DND-41 (cell line): ENCODE measurements at regions not wholly inside any gene's neighbourhood (a gene's known extent, or its start where the extent isn't known, plus 50 kb on each side); places are given as distances from the start of the nearest gene placed in this dataset.

ENCODE experiments used
- ATAC-seq: fragments of 200-7000 bp; cut with Tn5 transposase; 3 replicates; pipeline ENCODE4 v1.9.1; 2021; ENCODE audit warnings: low read depth; ENCODE audit not compliant: insufficient read depth
- DNase-seq: peaks from one replicate; pipeline ENCODE4 v3.0.0-alpha.2; 2020
- H2AFZ ChIP-seq: 2 replicates; pipeline ENCODE4 v1.6.0; 2012; ENCODE audit warnings: low read depth, low read length
- H3K27ac ChIP-seq: 2 replicates; pipeline ENCODE4 v1.5.1; 2012; ENCODE audit warnings: low read length, inconsistent platforms
- H3K27me3 ChIP-seq: fragments of 200-600 bp; sonication (generic); 2 replicates; pipeline ENCODE4 v1.6.0; 2012; ENCODE audit warnings: low read length, mild to moderate bottlenecking, inconsistent platforms; ENCODE audit not compliant: insufficient read depth, poor library complexity
- H3K36me3 ChIP-seq: 2 replicates; pipeline ENCODE4 v1.5.1; 2012; ENCODE audit warnings: low read length, inconsistent platforms; ENCODE audit not compliant: insufficient read depth
- H3K4me1 ChIP-seq: 2 replicates; pipeline ENCODE4 v1.5.1; 2012; ENCODE audit warnings: mild to moderate bottlenecking, low read length; ENCODE audit not compliant: insufficient read depth
- H3K4me2 ChIP-seq: 2 replicates; pipeline ENCODE4 v1.6.0; 2012; ENCODE audit warnings: mild to moderate bottlenecking, moderate library complexity, low read length, inconsistent platforms; ENCODE audit not compliant: insufficient read depth
- H3K4me3 ChIP-seq, 2 experiments: fragments of 200-600 bp in 1 of 2; shearing (Covaris generic) in 1 of 2; 2 replicates each; pipeline ENCODE4 v1.5.1; 2012 to 2016; ENCODE audit warnings: inconsistent platforms in 2 of 2, low read length in 2 of 2, mild to moderate bottlenecking in 2 of 2, low read depth in 1 of 2, moderate library complexity in 1 of 2
- H3K79me2 ChIP-seq: 2 replicates; pipeline ENCODE4 v1.6.0; 2012; ENCODE audit warnings: low read length, inconsistent platforms; ENCODE audit not compliant: insufficient read depth
- H3K9ac ChIP-seq: 2 replicates; pipeline ENCODE4 v1.6.0; 2012; ENCODE audit warnings: low read depth, mild to moderate bottlenecking, inconsistent platforms, low read length, moderate library complexity
- H3K9me3 ChIP-seq: 2 replicates; pipeline ENCODE4 v1.5.1; 2012; ENCODE audit warnings: low read length, moderate library complexity, mild to moderate bottlenecking, inconsistent platforms; ENCODE audit not compliant: insufficient read depth, severe bottlenecking
- H4K20me1 ChIP-seq: 2 replicates; pipeline ENCODE4 v1.6.0; 2012; ENCODE audit warnings: low read length; ENCODE audit not compliant: insufficient read depth
- EZH2 ChIP-seq: IDR thresholded peaks from 3 replicates; pipeline ENCODE4 v1.6.1; 2012; ENCODE audit warnings: borderline replicate concordance, low read depth, mild to moderate bottlenecking, moderate library complexity, low read length, inconsistent platforms; ENCODE audit not compliant: severe bottlenecking
- TF ChIP-seq, protein P1 (sequence below): IDR thresholded peaks from 2 replicates; pipeline ENCODE4 v1.5.1; 2012; ENCODE audit warnings: borderline replicate concordance, low read length, moderate library complexity, mild to moderate bottlenecking; ENCODE audit not compliant: poor library complexity, severe bottlenecking; ENCODE audit errors: extremely low read depth

DNA sequence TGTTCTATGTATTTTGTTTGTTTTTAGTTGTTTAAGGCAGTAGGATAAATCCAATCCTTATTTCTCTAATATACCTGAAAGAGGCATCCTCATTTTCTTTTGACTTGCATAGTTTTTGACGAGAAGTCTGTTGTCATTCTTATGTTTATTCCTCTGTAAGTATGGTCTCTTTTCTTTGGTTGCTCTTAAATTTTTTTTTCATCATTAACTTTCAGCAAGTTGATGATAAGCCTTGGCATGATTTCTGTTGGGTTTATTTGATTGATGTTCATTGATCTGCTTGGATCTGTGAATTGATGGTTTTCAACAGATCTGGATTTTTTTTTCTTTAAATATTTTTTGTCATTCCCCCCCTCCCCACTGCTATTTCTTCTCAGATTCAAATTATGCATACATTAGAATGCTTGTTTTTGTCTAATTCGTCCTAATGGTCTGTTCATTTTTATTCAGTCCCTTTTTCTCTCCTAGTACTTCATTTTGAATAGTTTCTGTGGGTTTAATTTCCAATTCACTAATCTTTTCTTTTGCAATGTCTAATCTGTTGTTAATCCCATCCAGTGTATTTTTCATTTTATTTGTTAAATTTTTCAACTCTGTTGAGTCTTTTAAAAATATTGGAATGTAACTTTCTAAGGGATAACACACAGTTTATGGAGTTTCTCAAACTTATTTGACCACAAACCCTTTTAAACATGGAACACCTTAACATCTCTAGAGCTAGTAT, 495.9 kb downstream of the CSNK1G3 start:
- no peak overlapping the region for H2AFZ ChIP-seq
- H3K27ac ChIP-seq = no peak overlapping the region
- H3K9ac ChIP-seq = no peak overlapping the region
- no peaks in the 10 kb centered on the region for H4K20me1 ChIP-seq
- no peak overlapping the region for H3K4me2 ChIP-seq
- H3K79me2 ChIP-seq = no peaks in the 10 kb centered on the region
- H3K36me3 ChIP-seq = no peaks in the 10 kb centered on the region
- ATAC-seq = no peak
- no peak for DNase-seq
- no peak overlapping the region for H3K4me3 ChIP-seq
- TF ChIP-seq, protein P1, sequence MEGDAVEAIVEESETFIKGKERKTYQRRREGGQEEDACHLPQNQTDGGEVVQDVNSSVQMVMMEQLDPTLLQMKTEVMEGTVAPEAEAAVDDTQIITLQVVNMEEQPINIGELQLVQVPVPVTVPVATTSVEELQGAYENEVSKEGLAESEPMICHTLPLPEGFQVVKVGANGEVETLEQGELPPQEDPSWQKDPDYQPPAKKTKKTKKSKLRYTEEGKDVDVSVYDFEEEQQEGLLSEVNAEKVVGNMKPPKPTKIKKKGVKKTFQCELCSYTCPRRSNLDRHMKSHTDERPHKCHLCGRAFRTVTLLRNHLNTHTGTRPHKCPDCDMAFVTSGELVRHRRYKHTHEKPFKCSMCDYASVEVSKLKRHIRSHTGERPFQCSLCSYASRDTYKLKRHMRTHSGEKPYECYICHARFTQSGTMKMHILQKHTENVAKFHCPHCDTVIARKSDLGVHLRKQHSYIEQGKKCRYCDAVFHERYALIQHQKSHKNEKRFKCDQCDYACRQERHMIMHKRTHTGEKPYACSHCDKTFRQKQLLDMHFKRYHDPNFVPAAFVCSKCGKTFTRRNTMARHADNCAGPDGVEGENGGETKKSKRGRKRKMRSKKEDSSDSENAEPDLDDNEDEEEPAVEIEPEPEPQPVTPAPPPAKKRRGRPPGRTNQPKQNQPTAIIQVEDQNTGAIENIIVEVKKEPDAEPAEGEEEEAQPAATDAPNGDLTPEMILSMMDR = no peak
- TF ChIP-seq EZH2 = no peak
- H3K4me1 ChIP-seq = no peaks in the 10 kb centered on the region
- H3K9me3 ChIP-seq = peaks cover 21% of the 10 kb centered on the region
- H3K27me3 ChIP-seq = no peaks in the 10 kb centered on the region

DNA sequence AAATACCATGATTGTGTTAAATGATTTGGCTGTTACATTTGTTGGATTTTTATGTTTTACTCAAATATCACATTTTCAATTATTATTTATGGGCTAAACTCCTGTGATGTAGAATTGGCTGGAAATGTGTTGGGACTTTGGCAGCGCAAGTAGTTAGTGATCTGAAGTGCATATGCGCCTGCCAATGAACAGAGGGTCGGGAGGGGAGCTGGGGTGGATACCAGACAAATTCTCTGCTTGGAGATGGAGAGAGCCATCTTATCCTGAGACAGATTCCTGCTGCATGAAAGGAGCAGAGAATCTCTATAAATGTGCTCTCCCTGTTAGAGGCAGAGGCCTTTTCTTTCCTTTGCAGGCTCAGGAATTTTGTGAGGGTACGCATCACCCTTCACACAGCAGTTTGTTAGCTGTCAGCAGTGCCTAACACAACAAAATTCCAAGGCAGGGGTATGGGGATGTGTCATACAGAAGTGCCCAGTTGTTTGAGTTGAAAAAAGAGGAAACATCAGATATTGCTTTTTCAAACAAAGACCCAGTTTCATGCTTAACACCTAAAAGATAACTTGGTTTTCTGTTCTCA, 489.1 kb downstream of the CSNK1G3 start:
- no peak overlapping the region for H3K4me3 ChIP-seq
- H3K27me3 ChIP-seq = no peaks in the 10 kb centered on the region
- H3K4me2 ChIP-seq = no peak overlapping the region
- no peak overlapping the region for H3K27ac ChIP-seq
- no peak for DNase-seq
- H3K9me3 ChIP-seq = no peaks in the 10 kb centered on the region
- no peaks in the 10 kb centered on the region for H3K36me3 ChIP-seq
- no peak for ATAC-seq
- H2AFZ ChIP-seq = no peak overlapping the region
- H3K9ac ChIP-seq = no peak overlapping the region
- no peak for TF ChIP-seq EZH2
- TF ChIP-seq, protein P1 = no peak
- H3K4me1 ChIP-seq = peaks cover 25% of the 10 kb centered on the region
- H4K20me1 ChIP-seq = no peaks in the 10 kb centered on the region
- H3K79me2 ChIP-seq = no peaks in the 10 kb centered on the region

DNA sequence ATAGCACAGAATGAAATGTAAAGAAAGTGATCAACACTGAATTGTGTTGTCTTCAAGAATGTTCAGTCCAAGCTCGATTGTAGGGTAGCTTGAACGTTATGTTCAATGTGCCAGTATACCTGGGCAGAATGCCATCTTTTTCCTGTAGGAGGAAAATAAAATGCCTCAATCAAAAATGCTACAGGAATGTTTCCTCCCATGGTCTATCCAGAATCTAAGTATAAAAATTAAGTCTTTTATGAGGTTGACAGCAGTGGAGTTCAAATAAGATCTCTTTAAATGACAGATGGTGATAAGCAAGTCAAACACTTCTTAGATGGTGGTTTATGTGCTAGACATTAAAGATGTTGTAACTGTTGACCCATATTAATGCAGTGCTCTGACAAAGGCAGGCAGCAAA, 488.6 kb downstream of the CSNK1G3 start:
- DNase-seq = no peak
- Histone ChIP-seq H3K36me3 (no peaks in the 10 kb centered on the region), H3K4me3 (no peak overlapping the region)

More for the DNA sequence above, 488.6 kb downstream of the CSNK1G3 start:
- Histone ChIP-seq H3K9me3 (no peaks in the 10 kb centered on the region), H3K27me3 (no peaks in the 10 kb centered on the region), H3K4me2 (no peak overlapping the region), H3K4me1 (peaks cover 28% of the 10 kb centered on the region), H3K79me2 (no peaks in the 10 kb centered on the region), H2AFZ (no peak overlapping the region), H4K20me1 (no peaks in the 10 kb centered on the region), H3K9ac (no peak overlapping the region), H3K27ac (no peak overlapping the region)
- no peak for ATAC-seq
- TF ChIP-seq EZH2 = no peak
- TF ChIP-seq, protein P1 = no peak
